ENCODE measurements at regions not wholly inside any gene's neighbourhood (a gene's known extent, or its start where the extent isn't known, plus 50 kb on each side); places are given as distances from the start of the nearest gene placed in this dataset.

- no peak for DNase-seq (ENCODE audit: insufficient read length, low spot score)
Observed at GRCh38 chr5:107155707-107156106, 515.0 kb downstream of the EFNA5 start.

DNA sequence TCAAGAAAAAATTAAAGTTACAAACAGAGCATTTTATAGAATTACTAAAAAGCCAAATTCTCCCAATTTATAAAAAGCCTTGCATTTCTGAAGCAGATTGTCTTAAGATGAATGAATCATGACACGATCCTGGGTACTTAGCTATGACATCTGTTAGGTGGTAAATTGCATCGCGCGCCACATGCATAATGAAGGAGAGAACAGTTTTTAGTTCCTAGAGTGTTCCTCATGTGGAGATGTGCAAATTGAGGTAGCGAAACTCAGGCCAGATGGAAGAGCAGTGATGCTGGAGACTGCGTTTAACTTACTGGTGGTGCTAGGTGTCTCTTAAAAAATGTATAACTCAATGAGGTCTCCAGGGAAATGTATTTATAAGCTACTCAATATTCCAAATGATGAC, 516.1 kb downstream of the EFNA5 start:
- FAIRE-seq (no peak), DNase-seq (ENCODE audit: insufficient read length, low spot score) (no peak)

More at GRCh38 chr5:107155707-107156106, 515.0 kb downstream of the EFNA5 start:
- FAIRE-seq, result no peak

DNA sequence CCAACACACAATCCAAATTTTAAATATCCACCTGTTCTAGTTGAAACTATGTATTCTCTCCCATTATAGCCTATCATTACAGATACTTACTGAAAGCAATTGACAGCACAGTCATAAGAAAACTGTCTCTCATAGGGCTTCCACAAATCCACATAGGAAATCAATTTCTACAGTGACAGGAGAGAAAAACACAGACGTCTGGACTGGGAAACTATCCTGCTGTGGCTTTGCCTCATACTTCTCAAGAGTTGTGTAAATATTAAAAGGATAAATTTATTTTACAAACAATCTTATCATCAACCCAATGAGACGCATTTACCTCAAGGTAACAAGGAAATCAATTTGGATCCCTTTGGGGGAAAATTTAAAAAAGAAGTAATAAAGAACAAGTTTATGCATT, 517.5 kb downstream of the EFNA5 start:
- FAIRE-seq (no peak), DNase-seq (ENCODE audit: insufficient read length, low spot score) (no peak)

DNA sequence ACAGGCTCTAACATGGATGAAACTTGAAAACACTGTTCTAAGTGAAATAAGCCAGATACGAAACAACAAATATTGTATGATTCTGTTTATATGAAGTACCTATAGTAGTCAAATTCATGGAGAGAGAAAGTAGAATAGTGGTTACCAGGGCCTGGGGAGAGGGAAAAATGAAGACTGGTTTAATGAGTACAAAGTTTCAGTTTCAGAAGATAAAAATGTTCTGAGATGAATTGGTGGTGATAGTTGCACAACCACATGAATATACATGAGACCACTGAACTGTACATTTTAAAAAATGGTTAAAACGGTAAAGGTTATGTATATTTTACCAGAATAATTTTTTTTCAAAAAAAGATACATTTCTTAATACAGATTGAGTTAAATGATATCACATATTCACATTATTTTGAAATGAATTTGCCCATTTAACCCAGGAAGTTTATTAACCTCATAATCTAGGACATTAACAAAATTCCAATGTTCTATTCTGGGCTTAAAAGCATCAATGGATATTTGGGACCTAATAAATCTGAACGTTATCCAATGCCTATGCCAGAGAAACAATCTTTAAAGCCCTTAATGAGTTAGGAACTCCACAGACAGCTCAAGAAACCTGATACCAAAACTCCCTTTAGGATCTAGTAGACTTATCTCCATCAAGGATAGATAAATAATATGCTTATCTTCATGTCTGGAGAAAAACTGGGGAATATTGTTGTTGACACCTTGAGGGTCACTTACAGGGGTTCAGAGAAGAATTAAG, 521.3 kb downstream of the EFNA5 start:
- FAIRE-seq (no peak), DNase-seq (ENCODE audit: insufficient read length, low spot score) (no peak)

- FAIRE-seq (no peak), DNase-seq (ENCODE audit: insufficient read length, low spot score) (no peak)
Observed at GRCh38 chr5:107147589-107147988, 523.1 kb downstream of the EFNA5 start.

DNA sequence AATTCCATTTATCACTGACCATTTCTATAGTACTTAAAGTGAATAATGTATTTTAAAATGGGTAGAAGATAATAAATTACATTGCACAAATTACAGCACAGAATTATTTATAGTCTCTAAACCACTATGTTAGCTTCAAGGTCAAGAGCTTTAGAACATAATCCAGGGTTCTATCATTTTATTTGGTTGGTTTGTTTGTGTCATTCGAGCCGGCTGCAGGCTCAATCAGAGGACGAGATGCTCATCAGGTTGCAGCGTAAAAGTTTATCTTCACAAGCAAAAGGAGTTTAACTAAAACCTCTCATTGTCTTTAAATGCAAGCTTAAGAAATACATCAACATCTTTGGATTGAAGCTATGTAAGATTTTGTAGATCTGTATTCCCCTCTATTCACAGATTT, 523.8 kb downstream of the EFNA5 start:
- DNase-seq (ENCODE audit: insufficient read length, low spot score), result no peak
- FAIRE-seq, result no peak

GRCh38 chr5:107135391-107135790, 535.3 kb downstream of the EFNA5 start:
- FAIRE-seq, result no peak
- DNase-seq (ENCODE audit: insufficient read length, low spot score), result no peak

- no peak for DNase-seq (ENCODE audit: insufficient read length, low spot score)
- no peak for FAIRE-seq
Observed at GRCh38 chr5:107134931-107135330, 535.8 kb downstream of the EFNA5 start.

DNA sequence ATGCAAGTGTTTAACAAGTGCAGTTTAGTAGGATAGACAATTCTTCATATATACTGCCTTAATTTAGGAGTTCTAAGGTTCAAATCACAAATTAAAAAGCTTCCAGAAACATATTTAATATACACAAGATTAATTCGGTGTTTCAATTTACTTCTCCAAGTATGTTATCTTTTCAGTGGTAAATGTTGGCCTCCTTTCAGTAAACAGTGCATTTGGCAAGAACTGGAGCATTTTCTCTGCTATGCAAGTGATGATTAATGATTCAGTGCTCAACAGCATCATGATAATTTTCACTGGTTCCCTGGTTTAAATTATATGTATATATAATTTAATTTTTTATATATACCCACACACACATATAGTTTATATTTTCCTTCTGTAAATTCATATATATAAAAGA, 541.7 kb downstream of the EFNA5 start:
- FAIRE-seq (no peak), DNase-seq (ENCODE audit: insufficient read length, low spot score) (no peak)

- FAIRE-seq (no peak), DNase-seq (ENCODE audit: insufficient read length, low spot score) (no peak)
Observed at GRCh38 chr5:107127878-107128277, 542.9 kb downstream of the EFNA5 start.

- FAIRE-seq, result no peak
- DNase-seq (ENCODE audit: insufficient read length, low spot score), result no peak
Observed at GRCh38 chr5:107126341-107126740, 544.4 kb downstream of the EFNA5 start.

GRCh38 chr5:107124376-107124775, 546.4 kb downstream of the EFNA5 start:
- FAIRE-seq (no peak), DNase-seq (ENCODE audit: insufficient read length, low spot score) (no peak)

DNA sequence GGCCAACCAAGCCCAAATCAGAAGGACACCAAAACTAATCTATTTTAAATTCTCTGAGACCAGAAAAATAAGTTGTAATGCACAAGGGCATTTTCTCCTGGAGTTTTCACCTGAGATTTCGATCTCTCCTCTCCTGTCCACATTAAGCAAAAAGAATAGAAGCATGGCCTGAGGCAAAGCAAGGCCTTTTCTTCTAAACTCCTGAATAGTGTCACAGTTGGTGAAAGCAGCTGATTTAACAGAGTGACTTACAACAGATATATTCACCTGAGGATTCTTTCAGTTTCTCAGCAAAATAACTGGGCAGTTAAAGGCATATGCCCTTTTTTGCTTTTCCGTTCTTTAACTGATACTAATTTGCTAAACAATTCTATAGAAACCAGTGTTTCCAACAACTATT, 547.7 kb downstream of the EFNA5 start:
- FAIRE-seq (no peak), DNase-seq (ENCODE audit: insufficient read length, low spot score) (no peak)

- no peak for FAIRE-seq
- DNase-seq (ENCODE audit: insufficient read length, low spot score), result no peak
Observed at GRCh38 chr5:107121793-107122519, 548.8 kb downstream of the EFNA5 start.

DNA sequence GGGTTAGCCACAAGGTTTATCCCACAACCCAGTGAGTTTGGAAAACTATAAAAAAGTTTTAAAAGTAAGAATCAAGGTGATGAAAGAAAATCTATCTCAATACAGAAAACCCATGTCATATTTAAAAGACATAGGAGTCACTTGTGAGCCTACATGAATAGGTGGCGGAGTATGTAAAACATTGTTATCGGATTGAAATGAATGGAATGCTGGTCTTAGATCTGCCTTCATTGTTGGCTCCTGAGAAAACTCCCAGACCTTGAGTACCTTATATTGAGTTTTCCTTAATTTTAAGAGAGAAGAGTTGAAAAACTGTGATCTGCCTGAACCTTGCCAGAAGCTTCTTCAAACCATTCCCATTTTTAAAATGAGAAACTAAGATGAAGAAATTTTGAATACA, 551.1 kb downstream of the EFNA5 start:
- FAIRE-seq (no peak), DNase-seq (ENCODE audit: insufficient read length, low spot score) (no peak)

DNA sequence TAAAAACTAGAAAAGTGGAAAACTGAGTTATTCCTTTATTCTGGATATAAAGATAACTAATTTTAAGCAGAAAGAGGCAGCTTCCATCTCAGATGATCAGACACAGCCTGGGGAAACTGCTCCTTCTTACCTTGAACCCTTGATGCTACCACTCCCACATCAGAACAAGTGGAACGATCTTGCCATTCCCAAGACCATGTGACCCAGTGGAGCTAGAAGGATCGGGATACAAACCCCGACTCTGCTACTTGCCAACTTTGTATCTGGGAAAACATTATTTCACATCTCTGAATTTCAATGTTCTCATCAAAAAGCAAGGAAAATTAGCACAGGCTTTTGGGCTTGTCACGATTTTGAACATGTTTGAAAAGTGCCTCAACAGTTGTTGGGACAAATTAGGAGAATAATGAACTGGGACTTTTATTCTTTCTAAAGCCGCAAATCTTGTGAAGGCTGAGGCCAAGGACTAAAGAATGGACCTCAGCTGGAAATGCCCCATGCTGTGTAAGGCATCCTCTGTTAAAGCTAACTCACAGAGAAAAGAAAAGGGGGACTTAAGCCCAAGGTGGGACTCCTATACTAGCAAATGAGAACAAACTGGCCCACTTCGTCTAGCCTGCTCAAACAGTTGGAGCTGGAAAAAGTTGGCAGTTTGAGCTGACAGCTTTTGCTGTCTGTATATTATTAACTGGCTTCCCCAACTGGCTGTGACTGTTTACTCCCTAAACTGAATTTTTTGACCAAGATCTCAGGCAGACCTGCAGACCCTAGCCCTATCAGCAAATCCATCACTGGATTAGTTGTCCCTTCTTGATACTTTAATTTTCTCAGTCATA, 552.3 kb downstream of the EFNA5 start:
- FAIRE-seq (no peak), DNase-seq (ENCODE audit: insufficient read length, low spot score) (no peak)

DNA sequence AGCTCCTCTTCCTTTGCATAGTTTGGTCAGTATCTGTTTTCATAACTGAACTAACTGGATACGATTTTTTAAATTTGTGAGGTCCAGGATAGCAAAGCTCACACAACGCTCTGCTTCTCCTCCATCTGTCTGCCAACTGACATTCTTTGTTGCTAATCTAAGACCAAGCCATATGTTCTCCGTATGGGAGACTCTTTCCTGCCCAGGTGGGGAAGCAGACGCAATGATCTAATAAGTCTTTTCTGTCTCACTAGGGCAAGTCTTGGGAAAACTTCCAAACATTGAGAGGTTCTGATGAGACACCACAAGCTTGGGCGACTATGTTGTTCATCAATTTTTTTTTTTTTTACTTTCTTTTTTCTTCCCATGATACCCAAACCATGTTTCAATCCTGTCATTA, 558.5 kb downstream of the EFNA5 start:
- FAIRE-seq (no peak), DNase-seq (ENCODE audit: insufficient read length, low spot score) (no peak)

DNA sequence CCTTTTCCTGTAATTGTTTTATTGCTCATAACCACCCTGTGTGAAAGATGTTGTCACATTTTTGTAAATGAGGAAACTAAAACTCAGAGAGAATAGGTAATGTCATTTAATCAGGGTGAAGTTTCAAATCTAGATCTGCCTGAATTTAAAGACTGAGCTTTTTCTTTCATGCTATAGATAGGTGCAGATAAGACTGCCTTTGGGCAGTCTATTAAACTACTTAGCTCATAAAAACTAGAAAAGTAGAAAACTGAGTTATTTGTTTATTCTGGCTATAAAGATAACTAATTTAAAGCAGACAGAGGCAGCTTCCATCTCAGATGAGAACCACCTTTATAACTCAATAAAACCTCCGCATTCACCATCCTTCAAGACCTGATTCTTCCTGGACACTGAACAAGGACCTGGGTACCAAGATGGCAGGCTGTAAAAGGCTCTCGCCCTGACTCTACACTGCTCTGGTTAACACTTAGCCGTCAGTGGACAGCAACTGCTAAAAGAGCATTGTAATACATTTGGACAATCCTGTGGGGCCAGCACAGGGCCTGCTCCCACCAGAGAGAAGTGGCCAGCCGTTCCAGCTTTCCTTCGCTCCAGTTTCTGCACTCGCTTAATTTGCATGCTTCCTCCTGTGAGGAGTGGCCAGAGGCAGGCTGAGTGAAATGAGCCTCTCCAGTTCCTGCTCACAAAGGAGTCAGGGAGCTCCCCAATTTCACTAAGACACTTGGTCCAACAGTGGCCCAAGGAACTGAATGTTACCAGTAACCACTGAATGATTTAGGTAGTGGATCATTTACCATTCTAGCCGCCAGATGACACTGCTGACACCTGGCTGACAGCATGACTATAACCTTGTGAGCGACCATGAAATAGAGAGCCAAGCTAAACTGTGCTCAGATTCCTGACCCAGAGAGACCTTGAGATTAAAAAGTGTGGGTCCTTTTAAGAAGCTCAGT, 566.4 kb downstream of the EFNA5 start:
- FAIRE-seq, result no peak
- DNase-seq (ENCODE audit: insufficient read length, low spot score), result no peak

DNA sequence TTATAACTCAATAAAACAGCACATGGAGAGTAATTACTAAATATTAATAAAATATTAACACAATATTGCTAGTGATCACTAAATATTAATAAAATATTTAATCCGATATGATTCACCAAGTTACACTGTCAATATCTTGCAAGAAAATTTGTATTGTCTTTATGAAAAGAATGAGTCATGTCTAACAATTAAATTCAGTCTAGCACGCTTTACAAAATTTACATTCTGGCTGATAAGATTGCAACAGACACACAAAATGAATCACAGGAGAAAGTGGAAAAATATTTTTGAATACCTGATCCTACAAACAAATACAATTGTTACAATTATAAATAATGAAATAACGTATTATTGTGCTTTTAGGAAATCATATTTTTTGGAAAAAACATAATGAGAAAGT, 567.2 kb downstream of the EFNA5 start:
- no peak for FAIRE-seq
- no peak for DNase-seq (ENCODE audit: insufficient read length, low spot score)

- no peak for FAIRE-seq
- no peak for DNase-seq (ENCODE audit: insufficient read length, low spot score)
Observed at GRCh38 chr5:107100121-107100520, 570.6 kb downstream of the EFNA5 start.
